ENCODE measurements at regions not wholly inside any gene's neighbourhood (a gene's known extent, or its start where the extent isn't known, plus 50 kb on each side); places are given as distances from the start of the nearest gene placed in this dataset.

DNA sequence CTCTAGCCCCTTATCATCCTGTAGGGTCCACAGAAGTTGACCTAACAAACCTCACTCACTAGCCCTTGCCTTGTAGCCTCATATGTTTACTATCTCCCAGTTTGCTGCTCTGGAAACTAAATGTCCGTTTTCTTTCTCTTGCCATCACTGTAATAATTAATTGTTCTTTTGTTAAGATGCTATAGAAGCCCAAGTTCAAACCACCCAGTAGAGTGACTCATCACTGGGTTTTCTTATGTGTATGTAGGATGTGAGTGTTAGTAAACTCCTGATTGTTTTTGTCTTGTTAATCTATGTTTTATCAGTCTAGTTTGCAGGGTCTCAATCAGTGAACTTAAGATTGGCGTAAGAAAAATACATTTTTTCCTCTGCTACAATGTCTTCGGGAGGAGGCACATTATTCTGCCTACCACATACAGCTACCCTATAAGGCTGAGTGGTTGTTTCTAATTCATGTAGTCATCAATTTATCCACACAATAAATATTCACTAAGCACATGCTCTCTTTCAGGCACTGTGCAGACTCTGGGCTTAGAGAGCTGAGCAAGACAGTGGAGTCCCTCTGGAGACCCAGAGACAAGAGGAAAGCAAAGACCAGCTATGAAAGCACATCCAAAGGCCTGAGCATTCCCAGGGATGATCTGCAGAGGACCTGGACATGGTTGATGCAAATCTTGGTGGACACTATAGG, 474.1 kb upstream of the AKR1E2 start:
- DNase-seq (ENCODE audit: low read depth in 2 of 2): peak in 1 of 2 donors; percentile 78

GRCh38 chr10:4347397-4347796, 478.6 kb upstream of the AKR1E2 start:
- DNase-seq (ENCODE audit: low read depth in 2 of 2): no peak

DNA sequence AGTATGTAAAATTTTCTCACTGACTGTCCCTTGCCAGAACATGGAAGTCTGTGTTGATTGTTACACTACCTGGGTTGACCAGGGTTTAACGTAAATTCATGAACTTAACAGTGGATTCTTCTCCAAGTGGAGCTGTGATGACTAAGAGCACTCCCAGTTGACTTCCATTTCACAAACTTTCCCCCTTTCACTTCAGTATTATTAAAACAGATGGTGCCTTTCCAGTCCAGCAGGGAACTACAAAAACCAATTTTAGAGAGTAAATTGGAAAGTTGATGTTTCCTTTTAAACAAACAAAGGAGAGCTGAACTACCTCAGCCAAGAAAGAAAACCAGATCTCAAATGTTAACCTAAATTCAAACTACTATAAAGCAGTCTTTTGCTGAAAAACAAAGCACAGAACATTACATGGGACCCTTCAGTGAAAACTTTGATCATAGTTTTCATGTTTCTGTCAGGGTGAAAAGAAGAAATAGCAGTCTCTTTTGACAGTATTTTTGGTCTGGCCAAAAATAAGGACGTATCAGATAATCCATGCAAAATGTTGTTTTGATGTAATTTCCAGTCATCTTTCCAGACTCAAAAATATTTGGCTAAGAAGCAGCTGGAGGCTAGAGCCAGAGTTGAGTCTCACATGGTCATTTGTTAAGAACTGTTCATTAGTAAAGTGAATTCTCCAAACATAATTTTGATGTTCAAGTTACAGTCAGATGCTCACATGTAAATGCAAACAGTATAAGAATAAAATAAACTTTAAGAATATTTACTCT, 479.9 kb upstream of the AKR1E2 start:
- DNase-seq (ENCODE audit: low read depth in 2 of 2): no peak

DNA sequence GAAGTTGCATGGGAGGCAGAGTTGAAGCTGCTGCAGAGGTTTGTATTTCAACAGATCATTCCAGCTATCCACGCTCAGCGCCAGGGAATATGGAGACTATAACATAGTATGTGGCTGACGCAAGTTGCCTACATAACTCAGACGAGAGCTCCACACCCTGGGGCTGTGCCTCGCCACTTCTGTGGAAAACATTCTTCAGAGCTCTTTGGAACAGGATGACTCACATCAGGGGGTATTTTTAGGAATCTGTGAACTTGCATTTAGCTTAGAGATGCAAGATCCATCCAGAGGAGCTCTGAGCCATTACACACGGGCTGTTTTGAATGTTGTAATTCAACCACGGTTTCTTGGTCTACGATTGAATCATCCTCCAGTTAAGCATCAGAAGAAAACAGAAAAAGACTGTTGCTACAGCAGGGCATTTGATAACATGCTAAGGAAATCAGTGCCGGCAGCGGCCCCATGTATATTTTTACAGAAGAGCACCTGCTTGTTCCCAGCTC, 481.5 kb upstream of the AKR1E2 start:
- DNase-seq (ENCODE audit: low read depth in 2 of 2): peak in 1 of 2 donors; percentile 27

DNA sequence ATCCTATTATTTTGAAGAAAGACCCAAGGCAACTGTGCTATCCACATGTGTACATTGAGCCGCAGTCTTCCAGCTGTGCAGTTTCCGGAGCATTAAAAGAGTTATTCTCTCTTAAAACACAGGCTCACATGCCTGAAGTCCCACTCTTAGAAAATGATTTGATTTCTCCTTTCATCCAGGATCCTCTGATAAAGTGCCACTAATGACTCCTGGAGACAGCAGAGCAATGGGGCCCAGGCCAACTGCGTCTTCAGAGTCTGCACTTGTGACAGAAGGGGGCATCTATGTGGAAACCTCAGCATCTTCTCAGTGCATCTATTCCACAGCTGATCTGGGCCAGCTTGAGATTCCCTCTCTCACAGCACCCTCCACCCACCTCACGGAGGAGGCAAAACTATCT, 482.1 kb upstream of the AKR1E2 start:
- no peak for DNase-seq (ENCODE audit: low read depth in 2 of 2)

GRCh38 chr10:4343091-4343490, 482.9 kb upstream of the AKR1E2 start:
- peak in 1 of 2 donors; percentile 19 for DNase-seq (ENCODE audit: low read depth in 2 of 2)

DNA sequence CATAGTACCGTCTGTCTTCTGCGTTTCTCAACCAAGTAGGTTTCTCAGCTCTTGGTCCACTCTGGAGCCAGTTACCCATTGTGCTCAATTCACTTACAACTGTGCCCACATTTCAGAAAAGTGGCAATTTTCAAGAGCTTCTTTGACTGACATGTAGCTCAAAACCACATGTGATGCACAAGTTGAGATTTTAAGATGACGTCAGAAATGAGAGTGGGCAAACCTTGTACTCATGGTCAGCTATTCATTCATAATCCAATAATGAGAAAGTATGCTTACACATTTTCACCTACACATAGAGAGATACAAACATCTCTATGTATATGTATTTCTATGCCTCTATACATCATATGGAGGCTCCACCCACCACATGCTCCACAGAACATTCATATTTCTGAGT, 487.2 kb upstream of the AKR1E2 start:
- DNase-seq (ENCODE audit: low read depth in 2 of 2): no peak

GRCh38 chr10:4337563-4337962, 488.4 kb upstream of the AKR1E2 start:
- DNase-seq (ENCODE audit: low read depth in 2 of 2): peak; percentile 44 to 83

- no peak for DNase-seq (ENCODE audit: low read depth in 2 of 2)
These were observed 491.1 kb upstream of the AKR1E2 start for GRCh38 chr10:4334871-4335270.

DNA sequence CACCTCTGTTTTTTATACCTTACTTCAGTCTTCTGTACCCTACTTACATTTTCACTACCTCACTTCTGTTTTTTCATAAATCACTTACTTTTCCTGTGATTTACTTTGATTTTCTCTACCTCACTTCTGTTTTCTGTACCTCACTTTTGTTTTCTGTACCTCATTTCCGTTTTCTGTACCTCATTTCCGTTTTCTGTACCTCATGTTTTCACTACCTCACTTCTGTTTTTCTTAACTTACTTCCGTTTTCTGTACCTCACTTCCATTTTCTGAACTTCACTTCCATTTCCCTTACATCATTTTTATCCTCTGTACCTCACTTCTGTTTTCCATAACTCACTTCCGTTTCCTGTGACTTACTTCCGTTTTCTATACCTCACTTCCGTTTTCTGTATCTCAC, 492.0 kb upstream of the AKR1E2 start:
- DNase-seq (ENCODE audit: low read depth in 2 of 2): no peak

GRCh38 chr10:4333459-4333894, 492.5 kb upstream of the AKR1E2 start:
- no peak for DNase-seq (ENCODE audit: low read depth in 2 of 2)

GRCh38 chr10:4332764-4333458, 493.1 kb upstream of the AKR1E2 start:
- DNase-seq (ENCODE audit: low read depth in 2 of 2): no peak

GRCh38 chr10:4331150-4331549, 494.9 kb upstream of the AKR1E2 start:
- peak; percentile 92 to 94 for DNase-seq (ENCODE audit: low read depth in 2 of 2)

DNA sequence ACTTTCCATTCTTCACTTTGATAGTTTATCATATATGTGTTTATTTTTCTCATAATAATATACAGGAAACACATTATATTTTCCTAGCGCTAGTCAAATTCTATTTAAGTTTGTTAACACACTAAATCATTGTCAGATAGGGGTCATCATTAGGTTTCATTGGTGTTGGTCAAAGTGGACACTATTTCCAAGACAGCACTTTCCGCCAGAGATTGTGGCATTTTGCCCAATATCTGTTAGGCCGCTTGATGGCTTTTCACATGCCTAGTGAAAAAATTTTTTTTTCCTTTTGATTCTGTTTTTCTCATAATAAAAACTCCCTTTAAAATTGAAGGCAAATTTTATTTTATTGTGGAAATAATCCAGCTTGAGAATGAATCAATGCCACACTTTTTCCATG, 495.4 kb upstream of the AKR1E2 start:
- peak; percentile 84 to 98 for DNase-seq (ENCODE audit: low read depth in 2 of 2)

DNA sequence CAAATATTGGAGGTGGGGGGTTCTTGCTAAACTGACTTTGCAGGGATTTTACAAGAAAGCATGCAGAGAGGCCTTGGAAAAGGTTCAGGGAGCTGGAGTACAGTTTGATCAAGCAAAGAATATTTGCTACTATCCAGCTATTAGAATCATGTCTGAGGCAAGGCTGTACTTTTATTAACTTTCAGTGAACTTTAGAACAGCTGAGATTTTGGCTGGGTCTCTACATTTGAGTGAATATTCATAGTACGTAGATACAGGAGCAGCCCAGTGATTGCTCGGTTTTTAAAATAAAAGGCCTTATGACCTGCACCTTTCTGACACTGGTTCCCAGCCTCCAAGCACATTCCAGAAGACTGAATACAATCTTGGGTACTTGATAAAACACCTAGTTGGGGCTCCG, 496.8 kb upstream of the AKR1E2 start:
- DNase-seq (ENCODE audit: low read depth in 2 of 2): no peak

DNA sequence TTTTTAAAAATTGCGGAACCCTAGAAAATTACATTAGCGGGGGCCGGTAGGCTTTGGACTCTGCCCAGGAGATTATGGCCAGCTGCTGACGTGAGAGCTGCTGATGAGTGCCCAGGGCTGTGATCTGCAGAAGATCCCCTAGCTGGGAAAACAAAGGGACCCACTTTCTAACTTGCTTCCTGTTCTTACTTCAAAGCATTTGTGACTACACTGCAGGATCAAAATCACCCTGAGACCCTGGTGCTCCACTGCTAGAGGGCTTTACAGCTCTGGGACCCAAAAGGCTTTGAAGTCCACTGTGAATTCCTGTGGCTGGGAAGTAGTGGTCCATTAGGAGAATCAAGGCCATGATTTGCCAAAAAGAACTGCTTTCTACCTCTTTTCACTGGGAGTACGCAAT, 499.4 kb upstream of the AKR1E2 start:
- DNase-seq (ENCODE audit: low read depth in 2 of 2): no peak

DNA sequence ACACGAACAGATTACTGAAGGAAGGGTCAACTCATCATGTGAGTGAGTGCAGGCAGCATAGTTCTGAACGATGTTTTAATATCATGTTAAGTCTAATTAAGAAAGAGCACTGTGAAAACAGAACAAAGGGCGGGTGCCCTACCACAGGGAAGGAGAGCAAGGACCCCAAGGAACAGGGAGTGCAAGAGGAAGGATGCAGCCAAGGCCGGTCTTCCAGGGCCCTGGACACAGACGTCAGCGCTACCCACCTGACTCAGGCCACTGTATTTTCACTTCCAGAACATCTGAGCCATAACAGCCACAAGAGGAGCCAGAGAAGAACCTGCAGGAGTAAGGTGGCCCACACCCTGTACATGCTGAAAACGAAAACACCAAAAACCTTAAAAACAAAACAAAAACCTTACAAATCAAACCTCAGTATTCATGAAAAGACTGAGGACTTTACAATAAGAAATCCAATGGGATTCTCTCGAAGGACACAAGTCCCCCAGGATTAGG, 506.1 kb upstream of the AKR1E2 start:
- no peak for DNase-seq (ENCODE audit: low read depth in 2 of 2)

GRCh38 chr10:4316161-4316810, 509.7 kb upstream of the AKR1E2 start:
- no peak for DNase-seq (ENCODE audit: low read depth in 2 of 2)

GRCh38 chr10:4315551-4315950, 510.5 kb upstream of the AKR1E2 start:
- peak; percentile 78 to 86 for DNase-seq (ENCODE audit: low read depth in 2 of 2)

DNA sequence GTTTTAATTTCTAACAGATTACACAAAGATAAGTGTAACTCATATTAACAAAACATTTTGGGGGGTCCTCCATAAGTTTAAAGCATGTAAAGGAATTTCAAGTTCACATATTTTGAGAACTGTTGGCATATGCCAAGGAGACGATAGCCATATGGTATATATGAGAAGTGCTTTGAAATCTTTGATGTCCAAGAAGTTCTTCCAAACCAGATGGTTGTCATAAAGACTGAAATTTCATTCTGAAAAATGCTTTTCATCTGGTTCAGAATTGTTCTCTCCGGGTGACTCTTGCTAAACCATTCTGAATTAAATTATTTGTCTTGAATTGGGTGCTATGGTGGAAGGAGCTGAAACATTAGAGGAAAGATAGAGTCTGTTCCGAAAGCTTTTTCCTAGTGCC, 513.0 kb upstream of the AKR1E2 start:
- no peak for DNase-seq (ENCODE audit: low read depth in 2 of 2)

- DNase-seq (ENCODE audit: low read depth in 2 of 2): peak in 1 of 2 donors; percentile 90
These were observed 513.8 kb upstream of the AKR1E2 start for GRCh38 chr10:4312051-4312835.

Measured in dermis microvascular lymphatic vessel endothelial cell (primary cell).